Progenitor cell of endocrine pancreas (in vitro differentiated cells): ENCODE measurements at regions not wholly inside any gene's neighbourhood (a gene's known extent, or its start where the extent isn't known, plus 50 kb on each side); places are given as distances from the start of the nearest gene placed in this dataset.

ENCODE experiments used
- DNase-seq: peaks from one replicate; pipeline ENCODE4 v3.0.0; 2021; ENCODE audit warnings: low spot score; ENCODE audit not compliant: unreplicated experiment
- H3K27ac Mint-ChIP-seq: 2 replicates; pipeline ENCODE4 v1.8.0; 2021; ENCODE audit warnings: mild to moderate bottlenecking, moderate library complexity, mixed read lengths
- H3K27me3 Mint-ChIP-seq: 2 replicates; pipeline ENCODE4 v1.8.0; 2021; ENCODE audit warnings: mixed read lengths
- H3K36me3 Mint-ChIP-seq: 2 replicates; pipeline ENCODE4 v1.8.0; 2022; ENCODE audit warnings: mixed read lengths; ENCODE audit not compliant: insufficient read depth
- H3K4me1 Mint-ChIP-seq: 2 replicates; pipeline ENCODE4 v1.8.0; 2021; ENCODE audit warnings: low read depth, mixed read lengths
- H3K4me3 Mint-ChIP-seq: 2 replicates; pipeline ENCODE4 v1.8.0; 2021; ENCODE audit warnings: low read depth, mild to moderate bottlenecking, moderate library complexity, mixed read lengths
- H3K9me3 Mint-ChIP-seq: 2 replicates; pipeline ENCODE4 v1.8.0; 2021; ENCODE audit warnings: low read depth, mixed read lengths
- CTCF ChIP-seq: fragments of 200-600 bp; sonication (generic); IDR thresholded peaks from one replicate; pipeline ENCODE4 v1.5.0; 2021; ENCODE audit warnings: antibody characterized with exemption, mild to moderate bottlenecking; ENCODE audit not compliant: unreplicated experiment

DNA sequence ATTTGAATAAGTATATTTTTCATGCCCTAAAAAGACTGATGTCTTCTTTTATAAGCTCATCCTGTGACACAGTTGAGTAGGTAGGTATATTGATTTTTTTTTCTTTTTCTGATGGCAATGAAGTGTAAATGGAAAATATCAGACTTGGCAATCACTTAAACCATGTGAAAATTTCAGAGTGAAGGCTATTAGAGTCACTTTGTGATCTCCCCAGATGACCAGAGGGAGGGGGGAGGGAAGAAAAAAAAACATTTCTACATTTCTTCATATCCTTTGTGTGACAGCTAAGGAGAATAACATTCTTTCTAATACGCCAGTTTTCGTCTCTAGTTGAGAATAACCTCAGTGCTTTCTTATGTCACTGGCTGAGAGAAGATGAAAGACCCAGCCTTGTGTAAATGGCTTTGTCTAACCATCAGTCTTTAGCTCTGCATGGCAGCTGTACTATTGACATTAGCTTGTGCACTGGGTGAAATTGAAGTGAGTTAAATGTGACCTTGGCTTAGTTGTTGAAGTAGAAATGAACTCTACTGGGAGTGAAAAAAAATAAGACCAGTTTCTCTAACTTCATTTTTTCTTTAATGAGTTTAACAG, 332.1 kb upstream of the DACH1 start:
- H3K4me3 Mint-ChIP-seq: no peak overlapping the region
- no peak overlapping the region for H3K27ac Mint-ChIP-seq
- no peak for TF ChIP-seq CTCF
- H3K9me3 Mint-ChIP-seq: no peaks in the 10 kb centered on the region
- no peak for DNase-seq
- H3K4me1 Mint-ChIP-seq: peaks cover 14% of the 10 kb centered on the region
- no peaks in the 10 kb centered on the region for H3K36me3 Mint-ChIP-seq
- H3K27me3 Mint-ChIP-seq: no peaks in the 10 kb centered on the region

- H3K4me1 Mint-ChIP-seq: peaks cover 14% of the 10 kb centered on the region
- TF ChIP-seq CTCF: no peak
- no peak for DNase-seq
- no peaks in the 10 kb centered on the region for H3K36me3 Mint-ChIP-seq
- no peak overlapping the region for H3K27ac Mint-ChIP-seq
- no peaks in the 10 kb centered on the region for H3K27me3 Mint-ChIP-seq
- H3K9me3 Mint-ChIP-seq: no peaks in the 10 kb centered on the region
- no peak overlapping the region for H3K4me3 Mint-ChIP-seq
Measured at GRCh38 chr13:72198042-72198441, 331.0 kb upstream of the DACH1 start.

- no peak overlapping the region for H3K27ac Mint-ChIP-seq
- H3K4me3 Mint-ChIP-seq: no peak overlapping the region
- no peaks in the 10 kb centered on the region for H3K36me3 Mint-ChIP-seq
- H3K4me1 Mint-ChIP-seq: peaks cover 14% of the 10 kb centered on the region
- TF ChIP-seq CTCF: no peak
- H3K9me3 Mint-ChIP-seq: no peaks in the 10 kb centered on the region
- DNase-seq: no peak
- H3K27me3 Mint-ChIP-seq: no peaks in the 10 kb centered on the region
Measured at GRCh38 chr13:72195044-72195704, 328.2 kb upstream of the DACH1 start.

DNA sequence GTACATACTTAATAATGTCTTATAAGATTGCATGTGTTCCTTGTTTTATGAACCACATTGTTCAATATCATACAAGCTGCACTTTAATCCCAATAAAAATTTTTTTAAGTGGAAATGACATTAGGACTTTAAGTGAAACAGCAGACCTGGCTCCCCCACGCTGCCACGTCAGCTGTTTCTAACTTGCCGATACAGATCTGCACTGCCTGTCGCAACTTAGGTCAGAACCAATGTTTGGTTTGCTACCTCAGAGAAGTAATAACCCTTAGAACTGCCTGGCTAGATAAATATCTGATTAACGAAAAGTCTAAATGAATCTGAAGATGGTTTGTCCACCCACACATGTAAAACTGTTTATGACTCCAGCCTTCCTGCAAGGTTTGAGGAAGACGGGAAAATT, 327.5 kb upstream of the DACH1 start:
- no peak for DNase-seq
- Mint-ChIP-seq H3K27me3 (no peaks in the 10 kb centered on the region), H3K9me3 (no peaks in the 10 kb centered on the region), H3K36me3 (no peaks in the 10 kb centered on the region), H3K4me3 (no peak overlapping the region), H3K4me1 (peaks cover 11% of the 10 kb centered on the region), H3K27ac (no peak overlapping the region)
- no peak for TF ChIP-seq CTCF

- Mint-ChIP-seq H3K4me1 (peaks cover 1% of the 10 kb centered on the region), H3K36me3 (no peaks in the 10 kb centered on the region), H3K4me3 (no peak overlapping the region), H3K9me3 (no peaks in the 10 kb centered on the region), H3K27ac (no peak overlapping the region), H3K27me3 (no peaks in the 10 kb centered on the region)
- no peak for DNase-seq
- TF ChIP-seq CTCF: no peak
Measured at GRCh38 chr13:72186730-72187422, 319.9 kb upstream of the DACH1 start.
